Uterus (tissue), 3 donors: ENCODE measurements at regions not wholly inside any gene's neighbourhood (a gene's known extent, or its start where the extent isn't known, plus 50 kb on each side); places are given as distances from the start of the nearest gene placed in this dataset.
"Not testable (repeated sequence)": the region's sequence is repeated elsewhere in the genome, so short reads cannot be mapped to it uniquely, and the experiment has no call there.

ENCODE experiments used
- DNase-seq, 2 donors: peaks; one replicate each; pipeline ENCODE4 v3.0.0-alpha.2; 2019 to 2020
- H3K27ac ChIP-seq, 2 donors: fragments of 200-600 bp; sonication (generic); 1 replicate in 1 of 2; 2 replicates in 1 of 2; pipeline ENCODE4 v1.5.1; 2016 to 2018
- H3K27me3 ChIP-seq, 2 donors: fragments of 200-600 bp; sonication (generic); one replicate each; pipeline ENCODE4 v1.5.1; 2018 to 2019; ENCODE audit warnings: control low read depth in 1 of 2
- H3K36me3 ChIP-seq, 2 donors: fragments of 200-600 bp; sonication (generic); one replicate each; pipeline ENCODE4 v1.5.1; 2019; ENCODE audit warnings: control low read depth in 1 of 2
- H3K4me1 ChIP-seq, 2 donors: fragments of 200-600 bp; sonication (generic); one replicate each; pipeline ENCODE4 v1.5.1; 2018 to 2019; ENCODE audit warnings: control low read depth in 1 of 2
- H3K4me3 ChIP-seq, 2 donors: fragments of 200-600 bp; sonication (generic); 1 replicate in 1 of 2; 2 replicates in 1 of 2; pipeline ENCODE4 v1.5.1; 2018 to 2019; ENCODE audit warnings: mild to moderate bottlenecking in 1 of 2
- H3K9me3 ChIP-seq, 2 donors: fragments of 200-600 bp; sonication (generic); one replicate each; pipeline ENCODE4 v1.5.1; 2019; ENCODE audit warnings: control low read depth in 1 of 2
- CTCF ChIP-seq, 4 experiments: fragments of 200-600 bp in 2 of 4; fragments of 450-650 bp in 2 of 4; sonication (generic) in 2 of 4; IDR thresholded peaks; one replicate each; pipeline ENCODE4 v1.5.1; 2016 to 2019; ENCODE audit warnings: antibody characterized with exemption in 4 of 4, mild to moderate bottlenecking in 2 of 4, moderate library complexity in 1 of 4
- POLR2A ChIP-seq, 2 donors: fragments of 450-650 bp; IDR thresholded peaks; one replicate each; pipeline ENCODE4 v1.6.1; 2016; ENCODE audit warnings: antibody characterized with exemption in 2 of 2, mild to moderate bottlenecking in 1 of 2, moderate library complexity in 1 of 2
- intact Hi-C: fragments of 100-400 bp; cut with DNase I; formaldehyde crosslinking; loops from one replicate; pipeline ENCODE4 v1.15.1; 2023; ENCODE audit warnings: low total_unique reads
- donor health status: DM: yes; HTN: yes; CAD: no.

GRCh38 chr4:24186466-24186865 lies 296.6 kb upstream of the PPARGC1A start:
- Histone ChIP-seq H3K9me3 (no peaks in the 10 kb centered on the region), H3K27me3 (no peaks in the 10 kb centered on the region), H3K4me1 (no peaks in the 10 kb centered on the region), H3K36me3 (no peaks in the 10 kb centered on the region), H3K27ac (no peak overlapping the region), H3K4me3 (no peak overlapping the region)
- no peak for DNase-seq
- TF ChIP-seq POLR2A (IDR thresholded peaks at IDR 0.05) (no peak), CTCF (IDR thresholded peaks at IDR 0.05) (no peak)
- intact Hi-C loops: no loop called here

- TF ChIP-seq POLR2A (IDR thresholded peaks at IDR 0.05) (no peak), CTCF (IDR thresholded peaks at IDR 0.05) (no peak)
- no peaks in the 10 kb centered on the region for H3K27me3 ChIP-seq
- intact Hi-C loops: no loop called here
- H3K4me3 ChIP-seq: no peak overlapping the region
- no peaks in the 10 kb centered on the region for H3K36me3 ChIP-seq
- DNase-seq: no peak
- H3K9me3 ChIP-seq: no peaks in the 10 kb centered on the region
- H3K4me1 ChIP-seq: no peaks in the 10 kb centered on the region
- no peak overlapping the region for H3K27ac ChIP-seq
These were observed 291.2 kb upstream of the PPARGC1A start for GRCh38 chr4:24181005-24181404.

GRCh38 chr4:24180586-24180985 lies 290.7 kb upstream of the PPARGC1A start:
- intact Hi-C loops: no loop called here
- DNase-seq: no peak
- H3K36me3 ChIP-seq: no peaks in the 10 kb centered on the region
- no peaks in the 10 kb centered on the region for H3K4me1 ChIP-seq
- no peak overlapping the region for H3K4me3 ChIP-seq
- no peak for TF ChIP-seq POLR2A (IDR thresholded peaks at IDR 0.05)
- TF ChIP-seq CTCF (IDR thresholded peaks at IDR 0.05): no peak
- H3K9me3 ChIP-seq: no peaks in the 10 kb centered on the region
- no peak overlapping the region for H3K27ac ChIP-seq
- H3K27me3 ChIP-seq: no peaks in the 10 kb centered on the region

GRCh38 chr4:24179201-24179840 lies 289.5 kb upstream of the PPARGC1A start:
- intact Hi-C loops: no loop called here
- Histone ChIP-seq H3K27me3 (no peaks in the 10 kb centered on the region), H3K36me3 (no peaks in the 10 kb centered on the region), H3K9me3 (no peaks in the 10 kb centered on the region), H3K4me3 (no peak overlapping the region), H3K4me1 (no peaks in the 10 kb centered on the region), H3K27ac (no peak overlapping the region)
- TF ChIP-seq CTCF (IDR thresholded peaks at IDR 0.05) (no peak), POLR2A (IDR thresholded peaks at IDR 0.05) (no peak)
- no peak for DNase-seq

- H3K9me3 ChIP-seq, intact Hi-C loops, H3K27me3 ChIP-seq, H3K4me3 ChIP-seq, DNase-seq, H3K36me3 ChIP-seq, H3K4me1 ChIP-seq, H3K27ac ChIP-seq: not testable (repeated sequence)
These were observed 287.6 kb upstream of the PPARGC1A start for GRCh38 chr4:24177443-24177842.

GRCh38 chr4:24175707-24176106 lies 285.9 kb upstream of the PPARGC1A start:
- H3K27ac ChIP-seq: no peak overlapping the region

More at GRCh38 chr4:24175707-24176106, 285.9 kb upstream of the PPARGC1A start:
- no peak for TF ChIP-seq POLR2A (IDR thresholded peaks at IDR 0.05)
- TF ChIP-seq CTCF (IDR thresholded peaks at IDR 0.05): no peak
- DNase-seq: no peak
- Histone ChIP-seq H3K27me3 (no peaks in the 10 kb centered on the region), H3K4me3 (no peak overlapping the region), H3K4me1 (no peaks in the 10 kb centered on the region), H3K9me3 (no peaks in the 10 kb centered on the region), H3K36me3 (no peaks in the 10 kb centered on the region)
- intact Hi-C loops: no loop called here
